Right lobe of liver (tissue), 4 donors: ENCODE measurements at regions not wholly inside any gene's neighbourhood (a gene's known extent, or its start where the extent isn't known, plus 50 kb on each side); places are given as distances from the start of the nearest gene placed in this dataset.

Experiments used
- CTCF ChIP-seq, 4 donors: fragments of 200-600 bp in 3 of 4; fragments of 450-650 bp in 1 of 4; IDR thresholded peaks; one replicate each; pipeline versions ENCODE4 v1.5.1 to v1.8.0; 2016 to 2022; ENCODE audit warnings: antibody characterized with exemption in 4 of 4, mild to moderate bottlenecking in 2 of 4
- POLR2A ChIP-seq: fragments of 450-650 bp; IDR thresholded peaks from one replicate; pipeline ENCODE4 v1.6.1; 2017; ENCODE audit warnings: antibody characterized with exemption, mild to moderate bottlenecking
- donor health status: DM: no; HTN: no; CAD: no.
- donor health status: DM: no; HTN: no; CAD: no.
- donor health status: DM: no; HTN: yes; CAD: no.

- no peak for TF ChIP-seq CTCF (IDR thresholded peaks at IDR 0.05)
- TF ChIP-seq POLR2A: no peak
Observed at GRCh38 chr10:29214551-29214950, 74.3 kb upstream of the LYZL1 start.
